IMR-90 (cell line): ENCODE measurements at regions not wholly inside any gene's neighbourhood (a gene's known extent, or its start where the extent isn't known, plus 50 kb on each side); places are given as distances from the start of the nearest gene placed in this dataset.

Experiments
- ATAC-seq: fragments of 200-7000 bp; cut with Tn5 transposase; 2 replicates; pipeline ENCODE4 v1.9.1; 2020; ENCODE audit warnings: low read depth, mild to moderate bottlenecking, moderate library complexity
- BruUV-seq: library from RNA; stranded (reverse); fragments of 400-500 nt; replicated peaks from 2 replicates; lab custom pipeline; 2021; lab: Mats Ljungman, UMichigan
- CTCF ChIA-PET: fragments of 300-600 bp; formaldehyde crosslinking; extraction: SDS; loops from one replicate; lab custom pipeline; 2021; ENCODE audit warnings: antibody characterized with exemption; lab: Yijun Ruan, JAX
- POLR2A ChIA-PET: fragments of 300-600 bp; sonication (Branson Sonifier 250); formaldehyde crosslinking; loops from one replicate; lab custom pipeline; 2022; ENCODE audit warnings: antibody characterized with exemption; ENCODE audit not compliant: unreplicated experiment; lab: Charles Lee
- DNase-seq: peaks from one replicate; pipeline ENCODE4 v3.0.0; 2013
- H2AFZ ChIP-seq: replicated peaks from 2 replicates; pipeline ENCODE3; 2013; ENCODE audit warnings: low read length, mild to moderate bottlenecking; ENCODE audit not compliant: poor library complexity
- H2AK5ac ChIP-seq: 2 replicates; pipeline ENCODE4 v1.6.1; 2013; ENCODE audit warnings: low read depth, low read length, inconsistent platforms
- H2AK9ac ChIP-seq: replicated peaks from 2 replicates; pipeline ENCODE3; 2013; ENCODE audit warnings: mild to moderate bottlenecking, low read depth, low read length, moderate library complexity; ENCODE audit not compliant: poor library complexity
- H2BK120ac ChIP-seq: 2 replicates; pipeline ENCODE4 v1.6.1; 2013; ENCODE audit warnings: low read depth, low read length, inconsistent platforms
- H2BK15ac ChIP-seq: 3 replicates; pipeline ENCODE4 v1.6.1; 2013; ENCODE audit warnings: low read depth, low read length, inconsistent platforms
- H2BK20ac ChIP-seq: 2 replicates; pipeline ENCODE4 v1.6.1; 2013; ENCODE audit warnings: low read depth, mild to moderate bottlenecking, inconsistent platforms, low read length, moderate library complexity
- H2BK5ac ChIP-seq: 2 replicates; pipeline ENCODE4 v1.6.1; 2013; ENCODE audit warnings: mild to moderate bottlenecking, low read depth, low read length, inconsistent platforms; ENCODE audit not compliant: poor library complexity, severe bottlenecking
- H3K14ac ChIP-seq: replicated peaks from 2 replicates; pipeline ENCODE4 v1.6.1; 2013; ENCODE audit warnings: low read depth, low read length, inconsistent platforms
- H3K18ac ChIP-seq: 2 replicates; pipeline ENCODE4 v1.6.1; 2013; ENCODE audit warnings: low read depth, low read length, control low read depth
- H3K23ac ChIP-seq: 2 replicates; pipeline ENCODE4 v1.6.1; 2013; ENCODE audit warnings: low read depth, low read length, inconsistent platforms
- H3K27ac ChIP-seq: 2 replicates; pipeline ENCODE4 v1.5.1; 2013; ENCODE audit warnings: mild to moderate bottlenecking, control low read depth, low read length; ENCODE audit not compliant: insufficient read depth
- H3K27me3 ChIP-seq: 2 replicates; pipeline ENCODE4 v1.6.1; 2013; ENCODE audit warnings: low read length; ENCODE audit not compliant: control insufficient read depth, insufficient read depth
- H3K36me3 ChIP-seq: 2 replicates; pipeline ENCODE4 v1.6.1; 2013; ENCODE audit warnings: low read length, mixed read lengths; ENCODE audit not compliant: control insufficient read depth, insufficient read depth
- H3K4ac ChIP-seq: 2 replicates; pipeline ENCODE4 v1.6.1; 2013; ENCODE audit warnings: low read depth, low read length, inconsistent platforms
- H3K4me1 ChIP-seq: 2 replicates; pipeline ENCODE4 v1.6.1; 2013; ENCODE audit warnings: low read length, mixed read lengths; ENCODE audit not compliant: control insufficient read depth, insufficient read depth
- H3K4me2 ChIP-seq: 2 replicates; pipeline ENCODE4 v1.6.1; 2013; ENCODE audit warnings: low read depth, mild to moderate bottlenecking, control low read depth, low read length, moderate library complexity
- H3K4me3 ChIP-seq: 2 replicates; pipeline ENCODE4 v1.5.1; 2013; ENCODE audit warnings: low read depth, mild to moderate bottlenecking, control low read depth, low read length, moderate library complexity; ENCODE audit not compliant: insufficient read depth
- H3K56ac ChIP-seq: 2 replicates; pipeline ENCODE4 v1.6.1; 2013; ENCODE audit warnings: low read length, inconsistent platforms; ENCODE audit not compliant: insufficient read depth; ENCODE audit errors: extremely low read depth
- H3K79me1 ChIP-seq, 2 experiments: 2 replicates each; pipeline ENCODE4 v1.6.1; 2013; ENCODE audit warnings: low read length in 2 of 2, inconsistent platforms in 1 of 2, low read depth in 1 of 2
- H3K9ac ChIP-seq: 2 replicates; pipeline ENCODE4 v1.6.1; 2013; ENCODE audit warnings: low read depth, low read length, control low read depth
- H3K9me1 ChIP-seq: 2 replicates; pipeline ENCODE4 v1.6.1; 2013; ENCODE audit warnings: low read length, inconsistent platforms; ENCODE audit not compliant: insufficient read depth
- H3K9me3 ChIP-seq: 2 replicates; pipeline ENCODE4 v1.6.1; 2013; ENCODE audit warnings: low read length; ENCODE audit not compliant: control insufficient read depth, insufficient read depth
- H4K20me1 ChIP-seq: 2 replicates; pipeline ENCODE4 v1.6.1; 2013; ENCODE audit warnings: low read length, inconsistent platforms; ENCODE audit not compliant: insufficient read depth
- H4K5ac ChIP-seq: 2 replicates; pipeline ENCODE4 v1.6.1; 2013; ENCODE audit warnings: mild to moderate bottlenecking, low read depth, low read length, control low read depth
- H4K8ac ChIP-seq, 2 experiments: 2 replicates each; pipeline ENCODE4 v1.6.1; 2013; ENCODE audit warnings: low read depth in 2 of 2, low read length in 2 of 2, control low read depth in 1 of 2, inconsistent platforms in 1 of 2
- H4K91ac ChIP-seq: 2 replicates; pipeline ENCODE4 v1.6.1; 2013; ENCODE audit warnings: low read depth, low read length, inconsistent platforms; ENCODE audit not compliant: insufficient read depth
- MAFK ChIP-seq: IDR thresholded peaks from 2 replicates; pipeline ENCODE4 v1.6.1; 2012; ENCODE audit warnings: low read depth, low read length, improper control_type of control experiment
- SMC3 ChIP-seq: fragments of 150-350 bp; IDR thresholded peaks from 2 replicates; pipeline ENCODE4 v1.6.1; 2016; ENCODE audit warnings: low read depth, mild to moderate bottlenecking, antibody characterized with exemption, low read length, moderate library complexity
- WGBS, 2 experiments: methylation state at CpG; one replicate each; pipeline versions ENCODE4 v1.1.5 to v1.1.7; 2013; ENCODE audit warnings: missing lambda C conversion rate in 2 of 2; ENCODE audit not compliant: insufficient read length in 1 of 2; ENCODE audit errors: extremely low coverage in 2 of 2; 5-methylcytosine and 5-hydroxymethylcytosine counted together
- dilution Hi-C: fragments of 300-500 bp; cut with HindIII; formaldehyde crosslinking; loops from one replicate; pipeline ENCODE4 v1.14.3; 2018; ENCODE audit warnings: low sequenced_read_pairs; ENCODE audit not compliant: unreplicated experiment
- in situ Hi-C: fragments of 300-500 bp; cut with MboI; formaldehyde crosslinking; loops from 3 replicates; pipeline ENCODE4 v1.14.3; 2019; ENCODE audit warnings: low sequenced_read_pairs, inconsistent platforms, mixed read lengths
- intact Hi-C: fragments of 100-400 bp; cut with micrococcal nuclease; formaldehyde crosslinking; loops from 2 replicates; pipeline ENCODE4 v1.10.0; 2022

GRCh38 chr2:76178610-76179009, 467.9 kb upstream of the GCFC2 start:
- Histone ChIP-seq H2BK120ac (no peak overlapping the region), H2BK20ac (no peak overlapping the region), H2AK9ac (no peak overlapping the region), H3K18ac (no peak overlapping the region), H3K4me3 (no peak overlapping the region), H3K9me1 (no peaks in the 10 kb centered on the region), H3K9ac (no peak overlapping the region), H3K14ac (no peak overlapping the region), H3K4me1 (no peaks in the 10 kb centered on the region), H3K56ac (no peak overlapping the region), H3K9me3 (no peaks in the 10 kb centered on the region), H4K20me1 (no peaks in the 10 kb centered on the region), H3K23ac (no peak overlapping the region), H3K4ac (no peak overlapping the region), H2AFZ (no peak overlapping the region), H4K5ac (no peak overlapping the region), H4K91ac (no peak overlapping the region), H3K4me2 (no peak overlapping the region), H2AK5ac (no peak overlapping the region), H3K79me1 (no peaks in the 10 kb centered on the region), H3K27me3 (no peaks in the 10 kb centered on the region), H4K8ac (no peak overlapping the region), H3K36me3 (no peaks in the 10 kb centered on the region), H3K27ac (no peak overlapping the region), H2BK5ac (no peak overlapping the region), H2BK15ac (no peak overlapping the region)
- no CpG with 5 or more reads among the region's 1 CpG for WGBS, 2 experiments
- no peak for ATAC-seq
- CTCF ChIA-PET, result no interaction called here
- in situ Hi-C loops (no loop called here), intact Hi-C loops (no loop called here), dilution Hi-C loops (no loop called here)
- TF ChIP-seq SMC3 (no peak), MAFK (peak; percentile 49)
- no peak for DNase-seq
- POLR2A ChIA-PET, result no interaction called here
- BruUV-seq, result no TSS peak
